ENCODE measurements at regions not wholly inside any gene's neighbourhood (a gene's known extent, or its start where the extent isn't known, plus 50 kb on each side); places are given as distances from the start of the nearest gene placed in this dataset.
"Not testable (repeated sequence)": the region's sequence is repeated elsewhere in the genome, so short reads cannot be mapped to it uniquely, and the experiment has no call there.

DNA sequence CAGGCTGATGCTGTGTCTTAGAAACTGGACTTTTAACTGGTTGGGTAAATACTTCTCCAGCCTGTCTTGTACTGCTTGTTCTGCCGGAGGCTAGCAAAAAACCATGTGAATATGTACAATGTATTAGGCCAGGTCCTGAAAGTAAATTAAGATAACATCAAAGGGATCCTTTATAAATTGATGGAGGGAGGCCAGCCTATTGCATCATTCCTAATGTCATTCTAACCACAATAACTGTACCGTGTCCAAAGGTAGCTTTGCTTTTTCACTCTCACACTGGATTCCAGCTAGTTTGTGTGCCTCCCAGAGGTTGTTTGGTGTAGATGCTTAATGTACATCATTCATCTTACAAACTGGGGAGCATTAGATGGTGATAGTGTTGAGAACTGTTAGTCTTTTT, 91.2 kb upstream of the SEM1 start:
- DNase-seq (no peak), ATAC-seq (ENCODE audit: low FRiP score in 2 of 2) (no peak)
- no peak overlapping the region for H3K4me3 ChIP-seq
- no peaks in the 10 kb centered on the region for H3K4me1 ChIP-seq
- H3K27ac ChIP-seq = no peak overlapping the region
- WGBS, 2 donors = 45 to 50% methylated on average over 2 of the region's 2 CpGs
- no peaks in the 10 kb centered on the region for H3K27me3 ChIP-seq
- TF ChIP-seq POLR2AphosphoS5 (IDR thresholded peaks at IDR 0.05) = no peak
- TF ChIP-seq POLR2A (IDR thresholded peaks at IDR 0.05) = no peak
- TF ChIP-seq, protein P1, sequence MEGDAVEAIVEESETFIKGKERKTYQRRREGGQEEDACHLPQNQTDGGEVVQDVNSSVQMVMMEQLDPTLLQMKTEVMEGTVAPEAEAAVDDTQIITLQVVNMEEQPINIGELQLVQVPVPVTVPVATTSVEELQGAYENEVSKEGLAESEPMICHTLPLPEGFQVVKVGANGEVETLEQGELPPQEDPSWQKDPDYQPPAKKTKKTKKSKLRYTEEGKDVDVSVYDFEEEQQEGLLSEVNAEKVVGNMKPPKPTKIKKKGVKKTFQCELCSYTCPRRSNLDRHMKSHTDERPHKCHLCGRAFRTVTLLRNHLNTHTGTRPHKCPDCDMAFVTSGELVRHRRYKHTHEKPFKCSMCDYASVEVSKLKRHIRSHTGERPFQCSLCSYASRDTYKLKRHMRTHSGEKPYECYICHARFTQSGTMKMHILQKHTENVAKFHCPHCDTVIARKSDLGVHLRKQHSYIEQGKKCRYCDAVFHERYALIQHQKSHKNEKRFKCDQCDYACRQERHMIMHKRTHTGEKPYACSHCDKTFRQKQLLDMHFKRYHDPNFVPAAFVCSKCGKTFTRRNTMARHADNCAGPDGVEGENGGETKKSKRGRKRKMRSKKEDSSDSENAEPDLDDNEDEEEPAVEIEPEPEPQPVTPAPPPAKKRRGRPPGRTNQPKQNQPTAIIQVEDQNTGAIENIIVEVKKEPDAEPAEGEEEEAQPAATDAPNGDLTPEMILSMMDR (IDR thresholded peaks at IDR 0.05) = no peak
- no peak for TF ChIP-seq EP300 (IDR thresholded peaks at IDR 0.05)
- no peaks in the 10 kb centered on the region for H3K36me3 ChIP-seq
- H3K9me3 ChIP-seq = no peaks in the 10 kb centered on the region

DNA sequence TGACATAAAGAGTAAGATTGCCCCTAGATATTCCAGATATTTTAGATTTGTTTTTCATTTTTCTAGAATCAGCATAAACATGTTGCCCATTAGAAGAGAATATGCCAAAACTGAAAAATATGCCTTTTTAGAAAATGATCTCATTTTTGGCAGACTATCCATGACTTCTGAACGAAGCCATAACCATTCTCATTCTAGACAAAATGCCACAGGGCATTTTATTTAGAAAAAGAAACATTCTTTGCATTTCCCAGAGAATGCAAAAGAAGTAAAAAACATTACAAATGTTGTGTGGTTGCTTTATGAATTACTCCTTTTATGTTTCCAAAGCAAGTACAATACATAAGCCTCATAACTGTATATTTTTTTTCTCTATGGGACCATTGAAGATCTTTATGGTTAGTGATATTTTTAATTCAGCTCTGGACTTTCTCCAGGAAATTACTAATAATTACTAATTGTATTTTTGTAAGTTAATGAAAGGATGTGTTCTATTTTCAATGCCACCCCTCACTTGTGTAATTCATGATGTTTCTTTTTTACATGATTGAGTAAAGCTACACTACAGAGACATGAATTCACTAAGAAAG, 109.6 kb upstream of the SEM1 start:
- H3K36me3 ChIP-seq = no peaks in the 10 kb centered on the region
- no peaks in the 10 kb centered on the region for H3K27me3 ChIP-seq
- ATAC-seq (ENCODE audit: low FRiP score in 2 of 2) = no peak
- no peak overlapping the region for H3K4me3 ChIP-seq
- no peaks in the 10 kb centered on the region for H3K9me3 ChIP-seq
- H3K4me1 ChIP-seq = no peaks in the 10 kb centered on the region
- TF ChIP-seq EP300 (IDR thresholded peaks at IDR 0.05) = no peak
- TF ChIP-seq POLR2A (IDR thresholded peaks at IDR 0.05) = no peak
- no peak for TF ChIP-seq POLR2AphosphoS5 (IDR thresholded peaks at IDR 0.05)
- TF ChIP-seq, protein P1 (IDR thresholded peaks at IDR 0.05) = no peak
- DNase-seq = no peak
- H3K27ac ChIP-seq = no peak overlapping the region
- WGBS, 2 donors = 38 to 56% methylated on average over 1 of the region's 1 CpG

DNA sequence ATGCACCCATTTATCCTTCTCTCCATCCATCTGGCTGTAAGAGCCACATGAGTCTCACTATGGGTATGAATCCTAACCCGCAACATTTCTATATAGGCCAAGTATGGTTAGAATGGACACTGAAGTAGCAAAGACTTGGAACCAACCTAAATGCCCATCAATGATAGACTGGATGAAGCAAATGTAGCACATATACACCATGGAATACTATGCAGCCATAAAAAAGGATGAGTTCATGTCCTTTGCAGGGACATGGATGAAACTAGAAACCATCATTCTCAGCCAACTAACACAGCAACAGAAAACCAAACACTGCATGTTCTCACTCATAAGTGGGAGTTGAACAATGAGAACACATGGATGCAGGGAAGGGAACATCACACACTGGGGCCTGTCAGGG, 111.5 kb upstream of the SEM1 start:
- ATAC-seq (ENCODE audit: low FRiP score in 2 of 2); H3K4me3 ChIP-seq; DNase-seq; H3K36me3 ChIP-seq; H3K27ac ChIP-seq; H3K27me3 ChIP-seq; H3K4me1 ChIP-seq; H3K9me3 ChIP-seq: not testable (repeated sequence)
- 90 to 100% methylated on average over 1 of the region's 1 CpG for WGBS, 2 donors

DNA sequence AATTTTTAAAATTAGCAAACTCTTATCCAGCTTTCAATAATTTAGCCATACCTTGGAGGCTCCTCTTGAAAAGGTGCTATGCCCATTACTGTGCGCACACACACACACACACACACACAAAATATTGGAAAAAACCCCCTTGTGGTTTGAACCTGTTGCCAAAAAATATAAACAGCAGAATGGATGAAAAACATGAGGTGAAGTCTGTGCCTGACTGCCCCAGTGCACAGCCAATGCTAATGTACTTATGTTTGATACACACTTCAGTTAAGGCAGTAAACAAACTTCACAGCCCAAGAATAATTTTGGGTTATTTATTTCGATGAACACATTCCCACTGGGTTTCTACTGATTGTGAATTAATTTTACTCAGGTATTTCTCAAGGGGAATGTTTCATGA, 113.2 kb upstream of the SEM1 start:
- ATAC-seq (ENCODE audit: low FRiP score in 2 of 2) = no peak
- no peak for DNase-seq
- TF ChIP-seq EP300 (IDR thresholded peaks at IDR 0.05) (no peak), POLR2AphosphoS5 (IDR thresholded peaks at IDR 0.05) (no peak), POLR2A (IDR thresholded peaks at IDR 0.05) (no peak)
- TF ChIP-seq, protein P1 (IDR thresholded peaks at IDR 0.05) = no peak
- no peaks in the 10 kb centered on the region for H3K9me3 ChIP-seq
- no peaks in the 10 kb centered on the region for H3K36me3 ChIP-seq
- no peak overlapping the region for H3K4me3 ChIP-seq
- no peak overlapping the region for H3K27ac ChIP-seq
- 77 to 89% methylated on average over 2 of the region's 2 CpGs for WGBS, 2 donors
- H3K4me1 ChIP-seq = no peaks in the 10 kb centered on the region
- no peaks in the 10 kb centered on the region for H3K27me3 ChIP-seq

DNA sequence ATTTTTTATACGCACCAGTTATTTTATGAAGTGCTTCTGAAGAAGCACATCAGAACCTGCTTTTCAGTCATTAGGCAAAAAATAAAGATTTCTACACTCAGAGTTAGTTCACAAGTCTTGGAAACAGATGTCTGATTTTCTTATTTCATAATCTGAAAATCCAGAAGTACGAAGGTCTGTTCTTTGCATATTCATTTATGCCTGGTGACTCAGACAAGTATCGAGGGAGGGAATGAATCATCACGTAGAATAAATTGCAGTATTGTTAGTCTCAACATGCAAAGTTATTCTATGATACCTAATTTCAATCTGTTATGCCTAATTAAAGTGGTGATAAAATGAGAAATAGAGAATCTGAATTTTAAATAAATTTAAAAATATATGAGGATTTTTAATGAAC, 113.6 kb upstream of the SEM1 start:
- Histone ChIP-seq H3K9me3 (no peaks in the 10 kb centered on the region), H3K4me1 (no peaks in the 10 kb centered on the region), H3K36me3 (no peaks in the 10 kb centered on the region), H3K27ac (no peak overlapping the region), H3K27me3 (no peaks in the 10 kb centered on the region), H3K4me3 (no peak overlapping the region)
- ATAC-seq (ENCODE audit: low FRiP score in 2 of 2) (no peak), DNase-seq (no peak)
- 69 to 70% methylated on average over 4 of the region's 4 CpGs for WGBS, 2 donors
- TF ChIP-seq, protein P1 (IDR thresholded peaks at IDR 0.05) = no peak
- TF ChIP-seq POLR2A (IDR thresholded peaks at IDR 0.05) (no peak), EP300 (IDR thresholded peaks at IDR 0.05) (no peak), POLR2AphosphoS5 (IDR thresholded peaks at IDR 0.05) (no peak)
